HG03558 (cell line): ENCODE measurements at regions not wholly inside any gene's neighbourhood (a gene's known extent, or its start where the extent isn't known, plus 50 kb on each side); places are given as distances from the start of the nearest gene placed in this dataset.
A peak's percentile ranks its signal among the peaks of the same experiment; 100 is the strongest.

Source experiments
- ATAC-seq: cut with Tn5 transposase; IDR thresholded peaks from one replicate; pipeline ENCODE4 v1.9.1; 2021; ENCODE audit warnings: moderate number of reproducible peaks; ENCODE audit not compliant: unreplicated experiment; ENCODE audit errors: extremely low read depth

DNA sequence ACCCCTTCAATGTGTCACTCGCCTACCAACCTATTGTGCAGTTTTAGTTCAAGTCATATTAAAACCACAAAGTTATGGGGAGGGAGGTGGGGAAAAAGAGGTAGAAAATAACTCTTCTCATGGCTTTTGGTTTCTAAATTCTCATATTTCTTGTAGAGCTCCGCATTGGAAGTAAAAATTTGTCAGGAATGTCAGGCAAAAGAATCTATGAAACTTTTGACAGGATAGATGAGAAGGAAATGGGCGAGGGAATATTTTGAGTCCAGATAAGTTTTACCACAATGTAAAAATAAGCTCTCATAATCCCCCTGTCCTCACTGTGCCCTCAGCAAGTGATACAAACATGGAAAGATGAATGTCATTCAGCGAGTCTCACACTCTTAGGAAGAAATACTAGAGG, 270.4 kb downstream of the DLEU7 start:
- ATAC-seq: no peak

DNA sequence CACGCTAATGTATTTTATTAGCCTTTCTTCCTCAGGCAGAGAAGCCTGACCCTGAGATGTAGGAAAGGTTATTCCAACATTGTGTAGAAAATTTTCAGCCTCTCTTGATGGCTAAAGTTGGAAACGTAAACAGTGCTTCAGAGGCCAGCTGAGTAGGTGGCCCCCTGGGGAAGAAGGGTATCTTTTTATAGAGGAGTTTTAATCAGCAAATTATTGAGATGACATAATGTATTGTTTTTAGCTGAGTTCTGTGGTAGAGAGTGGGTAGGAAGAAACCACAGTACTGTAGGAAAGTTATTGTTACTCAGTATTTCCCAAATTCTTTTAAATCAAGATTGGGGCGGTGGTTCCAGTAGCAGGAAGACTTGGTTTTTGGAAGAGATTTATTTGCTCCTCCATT, 268.8 kb downstream of the DLEU7 start:
- ATAC-seq: no peak

DNA sequence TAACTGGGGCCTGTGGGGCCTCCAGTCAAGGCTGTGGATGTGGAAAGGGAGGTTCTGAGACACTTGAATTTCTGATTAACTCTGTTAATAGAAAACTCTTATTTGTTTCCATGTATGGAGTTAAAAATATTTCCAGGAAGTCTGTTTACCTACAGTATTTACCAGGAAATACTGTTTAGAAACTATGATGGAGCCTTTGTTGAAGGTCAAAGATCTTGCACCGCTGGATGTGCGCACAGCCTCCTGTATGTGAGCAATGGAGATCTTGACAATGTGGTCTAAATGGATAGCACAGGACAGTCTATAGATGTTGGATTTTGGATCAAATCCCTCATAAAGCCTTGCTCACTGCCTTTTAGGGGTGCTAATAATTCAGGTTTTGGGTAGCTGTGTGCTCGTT, 268.4 kb downstream of the DLEU7 start:
- no peak for ATAC-seq

DNA sequence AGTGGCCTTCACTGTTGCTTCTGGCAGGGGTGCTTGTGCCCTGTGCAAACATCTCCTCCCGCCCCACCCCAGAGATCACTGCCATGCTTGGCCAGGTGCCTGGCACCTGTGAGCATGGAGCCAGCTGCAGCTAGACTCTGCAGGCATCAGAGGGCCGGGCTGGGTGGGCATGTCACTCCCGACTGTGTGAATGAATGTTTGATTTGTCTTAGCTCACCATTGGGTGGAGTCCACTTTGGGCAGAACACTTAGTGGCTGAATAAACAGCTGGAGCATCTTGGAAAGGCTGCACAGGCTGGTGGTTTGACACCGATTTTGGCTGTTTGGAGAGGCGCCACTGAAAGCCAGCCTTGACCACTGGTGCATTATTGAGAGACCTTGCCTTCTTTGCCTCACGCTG, 267.3 kb downstream of the DLEU7 start:
- no peak for ATAC-seq

DNA sequence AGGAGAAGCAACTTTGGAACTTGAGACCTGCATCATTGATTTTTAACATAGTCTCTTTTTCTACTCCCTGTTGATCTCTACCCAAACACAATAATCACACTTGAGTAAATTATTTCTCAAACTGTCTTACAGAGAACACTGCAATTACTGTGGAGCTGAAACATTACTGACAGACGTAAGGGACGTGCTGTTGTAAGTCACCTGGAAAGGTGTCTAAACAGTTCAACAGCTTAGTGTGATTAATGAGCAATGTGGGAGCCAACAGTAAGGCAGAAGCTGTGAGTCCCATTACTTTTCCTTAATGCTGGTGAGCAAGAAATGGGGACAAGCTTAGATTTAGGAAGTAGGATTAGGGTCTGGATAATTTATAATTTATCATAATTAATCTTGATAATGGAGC, 265.7 kb downstream of the DLEU7 start:
- ATAC-seq: no peak

DNA sequence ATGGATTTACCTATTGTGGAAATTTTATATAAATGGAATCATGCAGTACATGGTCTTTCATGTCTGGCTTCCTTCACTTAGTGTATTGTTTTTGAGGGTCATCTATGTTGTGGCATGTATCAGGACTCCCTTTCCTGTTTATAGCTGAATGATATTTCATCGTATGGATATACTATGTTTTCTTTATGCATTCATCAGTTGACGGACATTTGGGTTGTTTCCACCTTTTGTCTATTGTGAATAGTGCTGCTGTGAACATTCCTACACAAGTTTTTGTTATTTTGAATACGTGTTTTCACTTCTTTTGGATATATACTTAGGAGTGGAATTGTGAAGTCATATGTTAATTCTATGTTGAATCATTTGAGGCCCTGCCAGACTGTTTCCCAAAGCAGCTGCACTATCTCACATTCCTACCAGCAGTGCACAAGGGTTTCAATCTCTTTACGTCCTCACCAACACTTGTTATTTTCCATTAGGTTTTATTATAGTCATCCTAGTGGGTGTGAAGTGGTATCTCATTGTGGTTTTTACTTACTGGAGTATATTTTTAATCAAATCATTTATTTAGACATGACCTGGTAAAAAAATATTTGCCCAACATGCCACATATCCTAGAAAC, 262.7 kb downstream of the DLEU7 start:
- no peak for ATAC-seq

DNA sequence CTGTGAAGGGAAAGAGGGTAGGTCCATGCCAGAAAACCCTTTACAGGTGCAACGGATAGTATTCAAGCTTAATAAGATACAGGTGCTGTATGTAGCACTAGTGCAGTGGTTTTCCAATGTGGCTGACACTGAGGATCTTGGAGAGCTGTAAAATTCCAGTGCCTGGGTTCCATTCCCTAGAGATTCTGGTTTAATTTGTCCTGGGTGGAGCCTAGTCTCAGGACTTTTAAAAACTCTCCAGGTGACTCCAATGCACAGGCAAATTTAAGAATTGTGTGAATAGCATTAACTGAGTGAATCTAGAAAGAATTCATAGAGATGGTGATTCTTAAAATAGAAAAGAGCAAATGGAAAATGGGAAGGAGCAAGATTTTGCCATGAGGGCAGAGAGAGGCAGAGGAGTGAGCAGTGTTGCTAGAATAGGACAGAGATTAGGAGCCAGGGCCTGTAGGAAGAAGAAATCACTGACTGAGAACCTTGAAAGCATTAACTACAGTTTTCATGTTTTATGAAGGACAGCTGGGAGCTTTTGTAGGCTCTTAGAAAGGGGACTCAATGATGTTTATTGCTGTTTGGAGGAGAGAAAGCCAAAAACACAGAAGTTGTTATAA, 261.8 kb downstream of the DLEU7 start:
- no peak for ATAC-seq

DNA sequence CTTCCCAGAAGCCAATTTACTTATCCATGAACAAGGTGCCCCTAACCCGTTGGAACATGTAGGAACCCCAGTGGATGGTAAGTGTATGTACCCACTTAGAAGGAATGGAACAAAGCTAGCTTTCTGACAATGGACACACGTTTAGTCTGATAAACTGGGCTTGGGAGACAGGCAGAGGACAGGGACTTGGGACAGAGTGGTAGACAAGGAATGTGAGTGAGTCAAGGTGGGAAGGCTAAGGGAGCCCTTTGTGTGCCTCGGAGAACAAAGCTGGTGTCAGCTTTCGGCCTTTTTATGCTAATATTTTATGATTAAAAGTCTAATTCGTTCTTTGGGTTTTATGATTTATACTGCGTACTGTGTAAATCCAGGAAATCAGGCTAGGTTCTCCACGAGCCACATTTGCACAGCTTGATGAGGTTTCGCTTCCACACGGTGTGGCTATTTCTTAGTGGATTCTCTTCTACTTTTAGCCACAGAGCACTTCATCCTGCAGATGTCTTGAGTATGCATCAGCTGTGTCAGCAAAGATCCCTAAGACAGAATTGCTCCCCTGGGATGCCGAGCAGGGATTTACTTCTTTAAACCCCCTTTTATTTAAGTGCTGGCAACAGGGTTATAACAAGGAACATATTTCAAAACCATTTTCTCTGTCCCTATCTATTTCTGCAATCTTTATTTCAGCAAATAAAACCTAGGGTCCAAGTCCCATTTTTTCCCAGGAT, 258.5 kb downstream of the DLEU7 start:
- no peak for ATAC-seq

DNA sequence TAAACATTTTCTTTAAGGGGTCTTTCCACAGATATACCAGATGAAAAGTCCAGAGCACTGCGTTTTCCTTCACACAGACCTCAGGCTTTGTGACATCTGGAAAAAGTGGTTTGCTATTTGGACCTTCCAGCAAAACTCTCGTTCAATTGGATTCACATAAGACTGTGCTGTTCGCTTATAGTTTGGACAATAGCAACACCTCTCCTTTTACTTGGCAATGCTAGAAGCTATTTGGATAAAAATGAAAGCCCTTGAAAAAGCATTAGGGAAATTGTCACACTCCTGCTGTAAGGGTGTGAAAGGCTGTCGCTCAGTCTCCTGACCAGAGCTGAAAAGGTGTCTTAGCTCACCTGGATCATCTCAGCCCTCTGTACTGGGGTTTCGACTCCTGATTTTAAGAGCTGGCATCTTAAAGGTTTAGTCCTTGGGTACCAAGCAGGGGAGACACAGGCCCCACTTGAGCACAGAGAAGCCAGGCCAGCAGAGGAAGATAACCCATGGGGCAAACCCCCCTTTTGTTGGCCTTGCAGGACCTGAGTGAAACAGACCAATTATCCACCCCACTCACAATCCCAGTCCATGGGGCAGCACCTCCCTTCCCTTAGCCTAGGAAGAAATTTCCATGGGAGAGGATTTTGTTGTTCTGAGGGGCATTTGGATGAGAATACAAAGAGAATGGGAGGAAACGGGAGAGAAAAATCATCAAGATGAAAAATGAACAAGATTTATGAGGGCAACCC, 257.6 kb downstream of the DLEU7 start:
- ATAC-seq: no peak

DNA sequence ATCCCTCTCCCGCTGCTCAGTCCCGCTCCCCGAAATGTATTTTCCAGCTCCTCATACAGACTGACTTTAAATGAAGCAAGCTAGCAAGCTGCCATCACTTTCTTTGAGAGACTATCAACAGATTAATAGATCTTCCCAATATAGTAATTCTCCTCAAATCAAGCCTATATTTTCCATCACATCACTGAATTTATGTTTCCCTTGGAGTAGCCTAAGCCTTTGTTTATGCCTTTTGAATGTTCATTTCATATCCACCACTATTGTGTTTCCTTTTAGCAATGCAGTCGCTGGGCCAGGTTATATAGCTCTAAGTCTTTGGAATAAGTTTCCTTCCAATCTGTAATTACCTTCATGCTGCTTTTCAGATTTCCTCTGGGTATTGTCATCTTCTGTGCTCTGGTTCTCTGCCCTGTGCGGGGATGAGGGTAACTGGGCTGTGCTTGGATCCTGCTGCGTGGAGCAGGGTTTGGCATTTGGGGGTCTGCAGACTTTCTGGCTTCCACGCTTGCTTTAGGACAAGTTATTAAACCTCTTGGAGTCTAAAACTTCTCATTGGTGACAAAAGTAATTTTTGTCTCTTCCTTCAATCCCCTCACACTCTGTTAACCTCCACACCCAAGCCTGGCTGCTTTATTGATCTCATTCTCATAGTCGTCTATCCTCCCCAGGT, 256.9 kb downstream of the DLEU7 start:
- no peak for ATAC-seq

DNA sequence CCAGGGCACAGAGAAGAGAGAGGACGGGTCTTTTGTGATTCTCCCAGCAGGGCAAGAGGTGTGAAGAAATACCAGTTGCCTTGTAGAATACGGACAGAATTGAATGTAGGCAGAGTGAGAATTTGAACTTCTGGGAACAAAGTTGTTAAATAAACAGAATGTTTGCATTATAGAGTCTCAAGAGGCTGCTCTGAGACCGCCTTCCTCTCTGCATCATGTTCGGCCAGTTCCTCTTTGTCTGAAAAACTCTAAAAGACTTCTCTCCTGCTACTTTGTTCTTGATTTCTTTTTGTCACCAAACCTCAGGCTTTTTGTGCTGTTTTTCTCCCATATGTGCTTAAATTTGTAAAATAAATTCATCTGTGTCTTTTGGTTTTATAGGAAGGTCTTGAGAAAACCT, 256.4 kb downstream of the DLEU7 start:
- no peak for ATAC-seq

DNA sequence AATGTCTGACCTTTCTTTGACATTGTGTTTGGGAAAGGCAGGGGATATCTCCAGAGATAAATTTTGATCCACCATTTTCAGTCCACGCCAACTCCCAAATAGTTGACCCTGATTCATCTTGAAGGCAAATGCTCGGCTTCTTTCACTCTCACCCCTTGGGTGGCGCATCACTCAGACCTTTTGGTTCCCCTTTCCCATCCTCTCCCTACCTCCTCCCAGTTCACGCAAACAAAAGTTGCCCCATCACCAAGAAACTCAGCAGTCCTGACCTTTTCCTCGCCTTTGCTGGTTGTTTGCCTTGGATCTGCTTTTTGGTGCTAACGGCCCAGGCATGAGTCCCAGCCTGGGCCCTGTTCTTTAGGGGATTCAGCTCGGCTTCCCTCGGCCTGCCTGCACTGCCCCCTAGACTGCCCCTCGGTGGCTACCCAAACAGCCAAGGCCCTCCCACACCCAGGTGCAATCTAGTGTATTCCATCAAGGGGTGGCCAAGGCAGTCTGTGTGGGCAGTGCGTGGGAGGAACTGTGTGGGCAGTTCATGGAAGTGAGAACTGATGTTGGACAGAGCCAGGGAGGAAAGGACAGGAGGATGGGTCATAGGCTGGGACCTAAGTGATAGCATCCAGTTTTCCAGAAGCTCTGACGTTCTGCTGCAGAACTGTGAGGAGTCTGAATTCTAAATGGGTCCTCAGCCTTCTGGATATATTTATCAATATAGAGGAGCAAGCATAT, 255.7 kb downstream of the DLEU7 start:
- ATAC-seq: no peak

DNA sequence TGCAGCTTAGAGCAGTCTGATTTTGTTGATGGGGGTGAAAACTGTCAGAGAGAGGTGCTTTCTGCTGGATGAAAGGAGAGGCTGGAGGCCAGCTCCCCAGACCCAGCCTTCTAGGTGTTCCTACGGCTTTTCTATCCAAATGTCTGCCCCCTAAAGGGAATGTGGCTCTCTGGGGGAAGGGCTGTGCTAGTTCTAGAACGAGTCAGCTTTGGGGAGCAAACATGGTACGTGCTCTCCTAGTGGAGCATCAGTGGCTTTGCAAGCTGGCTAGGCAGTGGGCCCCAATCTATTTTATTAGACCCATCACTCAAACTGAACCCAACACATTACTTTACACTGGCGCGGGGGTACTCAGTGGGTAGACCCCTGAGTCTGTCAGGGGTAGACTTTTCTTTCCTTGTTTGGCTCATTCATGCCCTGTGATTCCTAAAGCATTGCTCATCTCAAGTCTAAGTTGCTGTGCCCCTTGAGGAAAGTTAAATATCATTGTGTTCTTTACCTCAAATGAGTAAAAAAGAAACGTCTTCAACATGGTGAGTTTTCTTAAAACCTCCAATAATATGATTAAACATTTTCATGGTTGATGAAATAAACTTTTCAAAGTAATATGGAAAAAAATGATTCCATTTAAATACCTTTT, 254.9 kb downstream of the DLEU7 start:
- ATAC-seq: no peak

DNA sequence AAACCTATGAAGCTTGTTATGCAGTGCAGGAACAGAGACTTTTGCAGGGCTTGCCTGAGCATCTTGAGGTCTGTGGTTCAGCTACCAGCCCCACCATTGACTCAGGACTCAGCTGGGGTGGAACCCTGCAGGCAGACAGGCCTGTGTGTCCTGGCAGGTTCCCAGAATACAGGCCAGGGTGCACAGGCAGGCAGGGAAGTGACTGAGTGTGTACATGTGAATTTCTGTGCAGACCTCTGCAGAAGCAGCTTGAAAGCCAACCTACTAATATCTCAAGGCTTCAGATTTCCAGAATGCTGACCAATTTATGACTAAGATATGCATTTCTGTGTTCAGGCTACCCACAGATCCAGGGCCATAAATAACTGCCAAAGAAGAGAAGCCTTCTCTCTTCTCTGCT, 254.4 kb downstream of the DLEU7 start:
- ATAC-seq: no peak

DNA sequence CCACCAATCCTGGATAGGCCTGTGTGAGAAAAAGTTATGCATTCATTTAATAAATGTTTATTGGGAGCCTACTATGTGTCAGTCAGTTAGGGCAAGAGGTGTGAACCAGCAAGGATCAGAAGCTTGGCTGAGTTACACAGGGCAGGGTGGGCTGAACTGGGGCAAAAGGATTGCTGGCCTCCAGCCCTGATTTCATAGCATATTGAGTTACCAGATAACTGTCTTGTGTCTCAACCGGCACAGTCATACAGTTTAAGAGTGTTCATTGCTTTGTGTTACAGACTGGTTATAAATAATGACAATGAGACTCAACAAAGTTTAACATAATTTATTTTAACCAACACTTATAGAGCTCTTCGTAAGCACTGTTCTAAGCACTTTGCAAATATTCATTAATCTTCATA, 253.8 kb downstream of the DLEU7 start:
- ATAC-seq: no peak

DNA sequence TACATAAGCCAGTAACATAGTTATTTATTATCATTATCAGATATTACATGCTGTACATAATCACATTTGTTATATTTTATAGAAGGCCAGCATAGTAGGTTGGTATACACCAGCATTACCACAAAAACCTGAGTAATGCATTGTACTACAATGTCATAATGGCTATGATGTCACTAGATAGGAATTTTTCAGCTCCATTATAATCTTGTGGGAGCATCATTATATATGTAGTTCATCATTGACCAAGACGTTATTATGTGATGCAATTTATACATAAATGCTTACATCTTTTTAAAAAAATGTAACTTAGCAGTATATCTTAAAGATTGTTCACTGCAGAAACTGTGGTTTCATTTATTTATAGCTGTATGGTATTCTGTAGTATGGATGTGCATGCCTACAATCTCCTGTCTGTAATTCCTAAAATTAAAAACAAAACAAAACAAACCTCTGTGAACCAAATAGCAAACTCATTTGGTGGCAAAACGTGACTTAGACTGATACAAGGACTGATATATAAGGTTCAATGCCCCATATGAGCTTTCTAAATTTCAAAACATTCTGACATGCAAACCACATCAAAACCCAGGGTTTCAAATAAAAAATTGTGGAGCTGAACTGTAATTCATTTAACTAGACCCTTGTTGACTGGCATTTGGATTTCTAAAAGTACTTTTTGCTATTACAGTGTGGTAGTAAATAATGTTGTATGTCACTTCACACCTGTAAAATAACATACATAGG, 250.9 kb downstream of the DLEU7 start:
- ATAC-seq: no peak

DNA sequence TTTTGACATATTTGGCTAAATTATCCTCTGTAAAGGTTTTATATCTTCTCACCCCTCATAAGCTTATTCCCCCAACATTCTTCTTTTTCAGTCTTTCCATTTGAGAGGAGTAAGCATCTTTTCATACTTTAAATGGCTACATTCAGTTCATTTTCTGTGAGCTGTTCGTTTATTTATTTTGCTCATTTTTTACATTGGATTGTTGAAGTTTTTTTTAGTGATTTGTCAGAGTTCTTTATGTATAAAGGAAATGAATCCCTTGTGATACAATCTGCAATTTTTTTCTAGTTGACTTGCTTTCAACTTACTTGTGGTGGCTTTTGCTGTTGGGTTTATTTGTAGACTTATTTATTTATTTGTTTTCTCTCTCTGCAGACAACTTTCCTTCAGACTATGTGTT, 250.3 kb downstream of the DLEU7 start:
- ATAC-seq: no peak

DNA sequence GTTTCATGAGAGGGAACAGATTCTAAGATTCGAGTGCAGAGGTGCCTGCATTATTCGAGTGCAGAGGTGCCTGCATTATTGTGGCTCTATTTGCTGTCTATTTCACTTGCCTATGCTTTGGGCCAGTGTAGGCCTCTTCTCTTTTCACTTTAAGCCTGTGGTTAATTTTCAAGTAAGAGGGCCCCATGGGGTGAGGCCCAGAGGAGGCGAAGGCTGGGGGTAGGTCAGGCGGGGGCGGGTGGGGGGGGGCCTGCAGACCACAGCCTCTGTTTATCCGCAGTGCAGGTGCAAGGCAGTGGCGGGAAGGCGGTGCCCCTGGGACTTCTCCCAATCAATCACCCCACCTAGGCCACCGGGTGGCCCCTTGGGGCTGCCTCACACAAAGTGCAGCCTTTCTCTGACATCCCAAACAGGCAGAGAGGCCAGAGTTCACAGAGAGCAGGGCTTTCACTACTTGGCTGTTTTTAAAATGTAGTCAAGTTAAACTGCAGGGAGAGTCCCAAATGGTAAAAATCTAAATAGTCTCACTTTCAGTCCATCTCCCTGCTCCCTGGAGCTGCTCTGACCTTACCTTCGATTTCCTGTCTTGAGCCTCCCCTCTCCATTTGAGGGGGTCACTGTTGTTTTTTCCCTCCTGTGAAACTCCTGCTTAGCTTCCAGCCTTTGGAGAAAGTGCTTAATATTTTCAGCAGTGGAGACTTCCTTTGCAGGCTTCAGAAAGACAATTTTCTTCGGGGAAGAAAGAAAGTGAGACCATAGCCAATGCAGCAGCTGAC, 249.0 kb downstream of the DLEU7 start:
- ATAC-seq: peak; percentile 60
